ENCODE measurements at regions not wholly inside any gene's neighbourhood (a gene's known extent, or its start where the extent isn't known, plus 50 kb on each side); places are given as distances from the start of the nearest gene placed in this dataset.

DNA sequence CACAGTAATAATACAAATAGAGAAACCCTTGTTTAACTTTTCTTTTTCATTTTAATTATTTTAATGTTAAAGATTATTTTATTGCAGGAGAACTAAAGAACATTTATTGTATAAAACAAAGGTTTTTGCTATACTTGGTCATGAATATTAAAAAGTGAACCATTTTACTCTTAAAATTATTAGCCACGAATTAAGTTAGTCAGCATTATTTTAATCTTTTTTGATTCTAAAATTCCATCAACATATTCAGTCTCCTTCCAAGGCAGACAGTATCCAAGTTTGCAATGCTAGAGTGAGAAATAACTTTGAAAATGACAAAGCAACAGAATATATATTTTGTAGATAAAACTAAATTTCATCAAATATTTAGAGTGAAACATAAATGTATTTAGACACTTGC, 110.7 kb upstream of the CDH18 start:
- in situ Hi-C loops (cut with HindIII; ENCODE audit: low sequenced_read_pairs), result no loop called here
- H3K4me3 ChIP-seq (ENCODE audit: low read depth, low read length), result no peak overlapping the region
- no peak for DNase-seq (ENCODE audit: low read depth)
- no peak for TF ChIP-seq CTCF (IDR thresholded peaks at IDR 0.05; ENCODE audit: low read depth, low read length, missing control alignments)

DNA sequence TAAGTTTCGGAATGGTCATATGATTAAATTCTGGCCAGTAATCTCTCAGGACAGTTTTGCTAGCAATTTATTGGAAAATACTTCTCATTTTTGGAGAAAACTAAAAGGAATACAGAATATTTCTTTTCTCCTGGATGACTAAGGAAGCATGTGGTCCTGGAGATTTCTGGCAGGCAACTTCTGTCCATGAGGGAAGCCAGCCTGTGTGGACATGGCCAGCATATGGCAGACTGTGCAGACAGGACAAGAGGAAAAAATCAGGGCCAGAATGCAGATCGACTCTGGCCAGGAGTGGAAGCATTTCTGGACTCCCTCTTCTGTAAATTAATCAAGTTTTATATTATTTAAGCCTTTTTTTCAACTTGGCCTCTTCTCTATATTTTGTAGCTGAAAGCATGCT, 100.4 kb upstream of the CDH18 start:
- TF ChIP-seq CTCF (IDR thresholded peaks at IDR 0.05; ENCODE audit: low read depth, low read length, missing control alignments), result no peak
- in situ Hi-C loops (cut with HindIII; ENCODE audit: low sequenced_read_pairs), result no loop called here
- no peak overlapping the region for H3K4me3 ChIP-seq (ENCODE audit: low read depth, low read length)
- no peak for DNase-seq (ENCODE audit: low read depth)

DNA sequence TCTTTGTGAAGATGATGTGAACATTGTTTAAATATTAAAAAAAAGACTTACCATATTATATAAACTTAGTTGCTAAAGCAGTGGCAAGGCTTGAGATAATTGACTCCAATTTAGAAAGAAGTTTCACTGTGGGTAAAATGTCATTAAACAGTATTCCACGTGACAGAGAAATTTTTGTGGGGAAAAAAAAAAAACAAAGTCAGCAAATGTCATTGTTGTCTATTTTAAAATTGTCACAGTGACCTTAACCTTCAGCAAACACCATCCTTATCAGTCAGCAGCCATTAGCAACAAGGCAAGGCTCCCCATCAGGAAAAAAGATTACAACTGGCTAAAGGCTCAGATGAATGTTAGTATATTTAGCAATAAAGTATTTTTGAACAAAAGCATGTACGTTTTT, 99.3 kb upstream of the CDH18 start:
- in situ Hi-C loops (cut with HindIII; ENCODE audit: low sequenced_read_pairs), result no loop called here
- no peak overlapping the region for H3K4me3 ChIP-seq (ENCODE audit: low read depth, low read length)
- no peak for DNase-seq (ENCODE audit: low read depth)
- TF ChIP-seq CTCF (IDR thresholded peaks at IDR 0.05; ENCODE audit: low read depth, low read length, missing control alignments), result no peak

DNA sequence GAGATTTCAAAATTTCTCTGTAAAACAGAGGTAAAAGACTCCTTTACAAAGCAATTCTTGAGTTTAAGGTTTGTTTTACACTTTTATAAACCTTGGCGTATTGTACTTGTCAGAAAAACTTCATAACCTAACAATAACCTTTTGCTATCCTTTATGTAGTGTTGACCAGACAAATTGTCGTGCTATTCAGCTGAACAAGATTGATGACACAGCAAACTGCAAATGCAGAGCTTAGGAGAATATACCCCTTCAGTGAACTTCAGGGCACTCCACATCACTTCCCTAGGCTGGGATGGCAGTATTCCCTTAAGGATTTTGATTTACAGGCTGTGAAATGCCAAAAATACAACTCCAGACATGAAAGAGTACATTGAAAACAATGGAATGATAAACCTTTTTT, 89.2 kb upstream of the CDH18 start:
- H3K4me3 ChIP-seq (ENCODE audit: low read depth, low read length), result no peak overlapping the region
- in situ Hi-C loops (cut with HindIII; ENCODE audit: low sequenced_read_pairs), result no loop called here
- DNase-seq (ENCODE audit: low read depth), result no peak
- no peak for TF ChIP-seq CTCF (IDR thresholded peaks at IDR 0.05; ENCODE audit: low read depth, low read length, missing control alignments)

- no peak for TF ChIP-seq CTCF (IDR thresholded peaks at IDR 0.05; ENCODE audit: low read depth, low read length, missing control alignments)
- DNase-seq (ENCODE audit: low read depth), result no peak
- in situ Hi-C loops (cut with HindIII; ENCODE audit: low sequenced_read_pairs), result no loop called here
- no peak overlapping the region for H3K4me3 ChIP-seq (ENCODE audit: low read depth, low read length)
These were observed 68.9 kb upstream of the CDH18 start for GRCh38 chr5:20056933-20057332.

DNA sequence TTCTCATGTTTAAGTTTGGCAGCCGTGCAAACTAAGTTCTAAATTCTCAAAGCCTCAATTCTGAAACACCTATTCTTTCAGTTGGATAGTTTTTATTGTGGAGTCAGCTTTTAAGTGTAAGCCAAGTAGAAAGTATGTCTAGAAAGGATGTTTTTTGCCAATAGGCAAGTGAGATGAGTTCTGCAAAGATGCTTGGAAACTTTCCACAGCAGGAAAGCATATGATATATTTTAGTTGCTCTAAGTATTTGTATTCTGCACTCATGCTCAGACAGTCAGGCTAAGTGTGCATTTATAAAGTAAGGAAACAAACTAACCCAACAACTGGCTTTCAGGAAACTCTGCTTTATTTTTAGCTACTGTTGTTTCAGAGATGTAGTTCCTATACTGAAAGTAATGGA, 67.3 kb upstream of the CDH18 start:
- in situ Hi-C loops (cut with HindIII; ENCODE audit: low sequenced_read_pairs), result no loop called here
- no peak overlapping the region for H3K4me3 ChIP-seq (ENCODE audit: low read depth, low read length)
- no peak for DNase-seq (ENCODE audit: low read depth)
- TF ChIP-seq CTCF (IDR thresholded peaks at IDR 0.05; ENCODE audit: low read depth, low read length, missing control alignments), result no peak

DNA sequence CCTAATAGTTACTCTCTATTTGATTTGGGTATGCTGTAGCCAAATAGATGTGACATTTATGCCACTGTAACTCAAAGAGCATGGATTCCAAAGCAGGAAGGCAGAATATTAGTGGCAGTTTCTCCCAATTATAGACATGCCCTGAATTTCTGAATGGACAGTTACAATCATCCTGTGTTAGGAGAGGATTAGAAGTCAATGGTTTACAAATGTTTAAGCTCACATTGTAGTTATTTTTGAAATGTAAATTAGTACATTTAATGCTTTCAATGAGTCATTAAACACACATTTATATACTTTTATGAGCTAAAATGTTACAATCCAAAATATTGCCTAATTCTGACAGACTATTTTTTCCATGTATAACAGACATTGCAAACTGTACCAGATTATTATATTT, 62.3 kb upstream of the CDH18 start:
- no peak for DNase-seq (ENCODE audit: low read depth)
- in situ Hi-C loops (cut with HindIII; ENCODE audit: low sequenced_read_pairs), result no loop called here
- no peak for TF ChIP-seq CTCF (IDR thresholded peaks at IDR 0.05; ENCODE audit: low read depth, low read length, missing control alignments)
- no peak overlapping the region for H3K4me3 ChIP-seq (ENCODE audit: low read depth, low read length)
